ENCODE measurements at regions not wholly inside any gene's neighbourhood (a gene's known extent, or its start where the extent isn't known, plus 50 kb on each side); places are given as distances from the start of the nearest gene placed in this dataset.

DNA sequence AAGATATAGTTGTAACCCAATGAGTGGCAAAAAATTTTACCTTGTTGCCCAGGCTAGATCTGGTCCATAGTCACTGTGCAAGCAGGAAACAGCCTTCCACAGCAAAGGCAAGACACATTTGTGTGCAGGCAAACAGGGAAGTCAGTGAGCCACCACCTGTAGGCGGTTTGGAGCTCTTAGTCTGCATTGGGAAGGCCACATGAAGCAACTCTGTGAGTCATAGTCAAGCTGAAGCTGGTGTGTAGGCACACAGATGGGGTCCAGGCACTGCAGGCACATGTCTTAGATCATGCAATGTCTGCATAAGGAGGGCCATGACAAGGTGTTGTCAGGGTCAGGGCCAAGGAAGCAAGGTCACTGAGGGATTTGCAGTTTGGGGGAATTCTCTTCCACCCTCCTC lies 543.2 kb upstream of the EPHA7 start:
- Histone ChIP-seq H3K9me3 (replicated peaks; ENCODE audit: control insufficient read depth, insufficient read depth, low read length) (no peaks in the 10 kb centered on the region), H3K9me1 (replicated peaks; ENCODE audit: control insufficient read depth, extremely low read depth, insufficient read depth, low read length) (no peaks in the 10 kb centered on the region), H3K27me3 (ENCODE audit: control insufficient read depth in 2 of 2, insufficient read depth in 2 of 2, low read length in 2 of 2) (no peaks in the 10 kb centered on the region), H3K4me1 (ENCODE audit: control insufficient read depth, extremely low read depth, insufficient read depth, low read length) (no peaks in the 10 kb centered on the region), H3K9ac (replicated peaks; ENCODE audit: extremely low read depth, insufficient read depth, low read length) (no peak overlapping the region), H3K27ac (ENCODE audit: insufficient read depth, low read depth, low read length) (no peak overlapping the region), H3K79me2 (ENCODE audit: control insufficient read depth, insufficient read depth, low read length) (no peaks in the 10 kb centered on the region), H3K4me2 (ENCODE audit: insufficient read depth, low read length) (no peak overlapping the region), H3K4me3 (replicated peaks in 1 of 3; ENCODE audit: insufficient read depth in 1 of 3, low read depth in 1 of 3, low read length in 3 of 3) (no peak overlapping the region), H4K20me1 (replicated peaks; ENCODE audit: control insufficient read depth, extremely low read depth, insufficient read depth, low read length) (no peaks in the 10 kb centered on the region), H3K36me3 (ENCODE audit: control insufficient read depth in 2 of 2, extremely low read depth in 1 of 2, insufficient read depth in 2 of 2, low read length in 2 of 2) (no peaks in the 10 kb centered on the region), H2AFZ (ENCODE audit: low read depth, low read length) (no peak overlapping the region)
- dilution Hi-C loops (cut with MboI; ENCODE audit: extremely low pct_ligation_motif_present, low sequenced_read_pairs): no loop called here
- no peak for FAIRE-seq
- no peak for DNase-seq (ENCODE audit: low read depth, low spot score)
- no peak for TF ChIP-seq CTCF (IDR thresholded peaks at IDR 0.05; ENCODE audit: extremely low read depth in 1 of 2, insufficient read depth in 1 of 2, low read depth in 1 of 2, low read length in 2 of 2)
- no peak for TF ChIP-seq JUN (IDR thresholded peaks at IDR 0.05; ENCODE audit: borderline replicate concordance, insufficient read depth, insufficient read length, low read depth)
- TF ChIP-seq MAX (IDR thresholded peaks at IDR 0.05; ENCODE audit: insufficient read depth, insufficient read length): no peak
- TF ChIP-seq EZH2 (IDR thresholded peaks at IDR 0.05; ENCODE audit: borderline replicate concordance, low read depth, low read length, severe bottlenecking): no peak
- TF ChIP-seq MYC (IDR thresholded peaks at IDR 0.05; ENCODE audit: low read depth, low read length): no peak
- no peak for TF ChIP-seq FOS (IDR thresholded peaks at IDR 0.05; ENCODE audit: borderline replicate concordance, insufficient read depth, low read length)
- no peak for TF ChIP-seq POLR2A (IDR thresholded peaks at IDR 0.05; ENCODE audit: low read depth, low read length)
- intact Hi-C loops (cut with micrococcal nuclease): no loop called here
- BruUV-seq (replicated peaks): no TSS peak
- ChIA-PET POLR2A (no interaction called here), CTCF (interaction anchor here (0.6 kb wide), 1 partner anchor 71 kb away, joined by 3 read pairs; no protein-coding TSS in a partner anchor)

GRCh38 chr6:93954584-93954983 lies 535.2 kb upstream of the EPHA7 start:
- intact Hi-C loops (cut with micrococcal nuclease): no loop called here
- H3K4me1 ChIP-seq (ENCODE audit: control insufficient read depth, extremely low read depth, insufficient read depth, low read length): no peaks in the 10 kb centered on the region
- no peaks in the 10 kb centered on the region for H3K9me3 ChIP-seq (replicated peaks; ENCODE audit: control insufficient read depth, insufficient read depth, low read length)
- H2AFZ ChIP-seq (ENCODE audit: low read depth, low read length): no peak overlapping the region
- CTCF ChIA-PET: no interaction called here
- H3K9ac ChIP-seq (replicated peaks; ENCODE audit: extremely low read depth, insufficient read depth, low read length): no peak overlapping the region
- dilution Hi-C loops (cut with MboI; ENCODE audit: extremely low pct_ligation_motif_present, low sequenced_read_pairs): no loop called here
- H3K36me3 ChIP-seq (ENCODE audit: control insufficient read depth in 2 of 2, extremely low read depth in 1 of 2, insufficient read depth in 2 of 2, low read length in 2 of 2): no peaks in the 10 kb centered on the region
- FAIRE-seq (no peak), DNase-seq (ENCODE audit: low read depth, low spot score) (no peak)
- no peaks in the 10 kb centered on the region for H3K27me3 ChIP-seq (ENCODE audit: control insufficient read depth in 2 of 2, insufficient read depth in 2 of 2, low read length in 2 of 2)
- no peaks in the 10 kb centered on the region for H4K20me1 ChIP-seq (replicated peaks; ENCODE audit: control insufficient read depth, extremely low read depth, insufficient read depth, low read length)
- H3K4me2 ChIP-seq (ENCODE audit: insufficient read depth, low read length): no peak overlapping the region
- H3K79me2 ChIP-seq (ENCODE audit: control insufficient read depth, insufficient read depth, low read length): no peaks in the 10 kb centered on the region
- H3K27ac ChIP-seq (ENCODE audit: insufficient read depth, low read depth, low read length): no peak overlapping the region
- H3K9me1 ChIP-seq (replicated peaks; ENCODE audit: control insufficient read depth, extremely low read depth, insufficient read depth, low read length): no peaks in the 10 kb centered on the region
- TF ChIP-seq MYC (IDR thresholded peaks at IDR 0.05; ENCODE audit: low read depth, low read length) (no peak), POLR2AphosphoS5 (IDR thresholded peaks at IDR 0.05; ENCODE audit: insufficient read depth, low read depth, low read length) (no peak), EZH2 (IDR thresholded peaks at IDR 0.05; ENCODE audit: borderline replicate concordance, low read depth, low read length, severe bottlenecking) (no peak)
- POLR2A ChIA-PET: no interaction called here
- H3K4me3 ChIP-seq (replicated peaks in 1 of 3; ENCODE audit: insufficient read depth in 1 of 3, low read depth in 1 of 3, low read length in 3 of 3): no peak overlapping the region
- no TSS peak for BruUV-seq (replicated peaks)
